ENCODE measurements at regions not wholly inside any gene's neighbourhood (a gene's known extent, or its start where the extent isn't known, plus 50 kb on each side); places are given as distances from the start of the nearest gene placed in this dataset.
A peak's percentile ranks its signal among the peaks of the same experiment; 100 is the strongest.
"Not testable (repeated sequence)": the region's sequence is repeated elsewhere in the genome, so short reads cannot be mapped to it uniquely, and the experiment has no call there.

DNA sequence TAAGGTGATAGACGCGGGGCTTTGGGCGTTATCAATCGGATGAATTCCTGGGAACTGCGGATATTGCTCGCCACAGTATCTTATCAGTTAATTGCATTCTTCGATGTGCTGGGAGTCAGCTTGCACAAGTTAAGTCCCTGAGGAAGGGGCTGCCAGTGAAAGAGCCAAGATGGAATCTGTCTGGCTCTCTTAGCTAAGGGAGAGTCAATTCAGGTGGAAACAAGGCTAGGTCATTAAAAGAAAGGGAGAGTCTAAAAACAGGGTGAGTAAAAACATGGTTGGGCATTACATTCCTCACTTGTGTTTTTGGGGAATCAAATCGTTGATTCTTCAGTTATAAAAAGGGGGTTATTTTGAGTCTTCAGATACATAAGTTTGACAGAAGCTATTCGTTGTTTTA, 196.2 kb downstream of the OTOP1 start:
- DNase-seq (ENCODE audit: low read depth in 4 of 4, low spot score in 1 of 4) = not testable (repeated sequence)

DNA sequence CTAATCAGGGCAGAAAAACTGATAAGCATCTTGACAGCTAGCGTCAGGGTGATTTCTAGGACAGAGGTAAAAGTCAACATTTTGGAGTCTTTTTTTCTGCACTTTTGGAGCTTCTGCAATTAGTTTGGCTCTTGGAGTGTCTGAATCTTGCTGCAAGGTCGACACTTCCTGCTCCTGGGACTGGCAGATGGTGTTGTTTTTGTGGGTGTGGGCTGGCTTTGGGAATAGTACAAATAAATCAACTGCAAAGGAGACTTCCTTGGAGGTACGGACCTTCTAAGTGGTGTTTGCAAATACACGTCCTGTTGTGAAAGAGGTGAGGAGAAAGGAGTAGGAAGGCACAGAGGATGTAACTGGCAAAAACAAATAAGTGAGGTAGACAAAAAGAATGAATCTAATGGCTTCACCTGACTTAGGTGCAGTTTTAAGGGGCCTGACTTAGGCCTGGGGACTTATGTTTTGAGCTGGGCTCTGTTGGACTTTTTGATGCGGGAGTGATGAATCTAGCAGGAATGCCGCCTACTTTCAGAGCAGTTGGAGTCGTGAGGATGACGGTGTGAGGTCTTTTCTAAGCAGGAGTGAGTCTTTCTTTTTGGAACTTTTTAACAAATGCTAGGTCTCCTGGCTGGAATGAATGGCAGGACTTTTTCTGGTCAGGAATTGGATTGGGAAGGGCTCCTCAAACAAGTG, 195.1 kb downstream of the OTOP1 start:
- not testable (repeated sequence) for DNase-seq (ENCODE audit: low read depth in 4 of 4, low spot score in 1 of 4)

DNA sequence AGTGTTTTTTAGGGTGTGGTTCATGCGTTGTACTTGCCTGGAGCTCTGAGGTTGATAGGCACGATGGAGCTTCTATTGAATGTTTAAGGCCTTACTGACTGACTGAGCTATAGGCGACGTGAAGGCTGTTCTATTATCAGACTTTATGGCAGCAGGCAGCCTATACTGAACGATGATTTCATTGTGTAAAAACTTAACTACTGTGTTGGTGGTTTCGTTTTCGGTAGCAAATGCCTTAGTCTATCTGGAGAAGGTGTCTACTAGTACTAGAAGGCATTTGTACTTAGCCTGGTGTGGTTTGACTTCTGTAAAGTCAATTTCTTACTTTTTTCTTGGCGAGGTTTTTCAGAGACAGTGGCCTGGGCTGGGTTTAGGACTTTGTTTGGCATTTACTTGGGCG, 194.4 kb downstream of the OTOP1 start:
- not testable (repeated sequence) for DNase-seq (ENCODE audit: low read depth in 4 of 4, low spot score in 1 of 4)

DNA sequence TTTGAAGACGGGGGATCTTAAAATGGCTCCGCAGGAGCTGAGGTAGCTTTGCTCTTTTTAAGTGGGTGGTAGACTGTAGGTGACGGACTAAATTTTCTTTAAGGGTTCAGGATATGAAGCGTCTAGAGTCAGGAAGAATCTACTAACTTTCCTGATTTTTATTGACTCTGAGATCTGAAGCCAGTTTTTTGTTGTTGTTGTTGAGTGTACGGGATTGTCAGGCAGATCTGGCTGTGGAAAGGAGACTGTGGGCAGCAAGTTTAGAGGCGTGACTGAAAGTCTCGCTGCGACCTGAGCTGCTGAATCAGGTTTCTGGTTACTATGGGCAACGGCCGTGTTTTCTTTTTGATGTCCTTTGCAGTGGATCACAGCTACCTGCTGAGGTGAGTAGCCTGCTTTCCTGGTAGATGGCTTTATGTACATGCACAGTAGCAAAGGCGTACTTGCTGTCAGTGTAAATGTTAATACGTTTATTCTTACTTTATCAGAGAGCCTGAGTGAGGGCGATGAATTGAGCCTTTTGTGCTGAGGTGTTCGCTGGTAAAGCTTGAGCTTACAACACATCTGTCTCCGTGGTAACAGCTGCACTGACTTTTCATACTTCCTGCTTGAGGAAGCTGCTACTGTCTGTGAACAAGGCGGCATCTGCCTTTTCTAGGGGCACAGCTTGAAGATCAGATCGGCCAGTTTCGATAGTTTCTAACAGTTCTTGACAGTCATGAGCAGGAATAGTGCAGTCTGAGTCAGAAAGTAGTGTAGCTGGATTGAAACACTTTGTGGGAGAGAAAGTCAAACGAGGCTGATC, 193.7 kb downstream of the OTOP1 start:
- not testable (repeated sequence) for DNase-seq (ENCODE audit: low read depth in 4 of 4, low spot score in 1 of 4)

DNA sequence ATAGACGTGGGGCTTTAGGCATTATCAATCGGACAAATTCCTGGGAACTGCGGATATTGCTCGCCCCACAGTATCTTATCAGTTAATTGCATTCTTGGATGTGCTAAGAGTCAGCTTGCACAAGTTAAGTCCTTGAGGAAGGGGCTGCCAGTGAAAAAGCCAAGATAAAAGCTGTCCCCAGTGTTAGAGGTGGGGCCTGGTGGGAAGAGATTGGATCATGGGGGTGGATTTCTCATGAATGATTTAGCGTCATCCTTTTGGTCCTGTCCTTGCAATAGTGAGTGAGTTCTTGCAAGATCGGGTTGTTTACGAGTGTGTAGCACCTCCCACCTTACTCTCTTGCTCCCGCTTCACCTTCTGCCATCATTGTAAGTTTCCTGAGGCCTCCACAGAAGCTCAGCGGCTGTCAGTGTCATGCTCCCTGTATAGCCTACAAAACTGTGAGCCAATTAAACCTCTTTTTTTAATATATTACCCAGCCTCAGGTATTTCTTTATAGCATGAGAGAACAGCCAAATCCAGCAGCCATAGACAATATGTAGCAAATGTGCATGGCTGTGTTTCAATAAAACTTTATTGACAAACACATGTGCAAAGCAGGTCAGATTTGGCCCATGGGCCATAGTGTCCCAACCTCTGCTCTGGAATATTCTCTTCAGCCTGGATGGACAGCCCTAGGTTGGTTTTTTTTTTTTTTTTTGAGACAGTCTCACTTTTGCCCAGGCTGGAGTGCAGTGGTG, 189.2 kb downstream of the OTOP1 start:
- not testable (repeated sequence) for DNase-seq (ENCODE audit: low read depth in 4 of 4, low spot score in 1 of 4)

DNA sequence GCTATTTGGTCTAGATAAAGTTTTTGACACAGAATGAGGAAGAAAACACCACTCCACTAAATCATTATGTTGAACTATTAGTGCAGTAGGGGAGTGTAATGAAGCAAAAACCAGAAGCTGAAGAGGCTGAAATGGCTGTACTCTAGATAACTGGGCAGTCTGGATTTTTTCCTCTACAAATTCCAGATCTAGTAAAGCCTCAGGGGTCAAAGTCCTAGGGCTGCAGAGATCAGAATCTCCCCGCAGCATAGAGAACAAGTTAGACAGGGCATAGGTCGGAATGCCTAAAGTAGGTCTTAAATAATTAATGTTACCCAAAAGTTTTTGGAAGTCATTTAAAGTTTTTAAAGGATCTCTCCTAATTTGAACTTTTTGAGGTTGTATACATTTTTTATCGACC, 180.9 kb downstream of the OTOP1 start:
- DNase-seq (ENCODE audit: low read depth in 4 of 4, low spot score in 1 of 4) = not testable (repeated sequence)

DNA sequence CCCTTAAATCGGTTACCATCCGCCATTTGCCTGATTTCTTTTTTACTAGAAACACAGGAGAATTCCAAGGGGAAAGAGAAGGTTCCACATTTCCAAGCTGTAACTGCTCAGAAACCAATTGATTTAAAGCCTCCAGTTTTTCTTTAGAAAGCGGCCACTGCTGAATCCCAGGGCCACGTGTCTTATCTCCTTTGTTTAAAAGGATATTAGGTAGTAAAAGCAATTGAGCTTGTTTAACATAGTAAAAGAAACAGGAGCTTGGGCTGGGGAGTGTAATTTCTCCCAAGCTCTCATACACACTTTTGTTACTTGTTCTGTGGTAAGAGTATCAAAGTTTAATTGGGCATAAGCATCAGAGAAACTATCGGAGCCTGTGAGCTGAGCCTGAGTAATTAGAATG, 180.0 kb downstream of the OTOP1 start:
- DNase-seq (ENCODE audit: low read depth in 4 of 4, low spot score in 1 of 4) = not testable (repeated sequence)

DNA sequence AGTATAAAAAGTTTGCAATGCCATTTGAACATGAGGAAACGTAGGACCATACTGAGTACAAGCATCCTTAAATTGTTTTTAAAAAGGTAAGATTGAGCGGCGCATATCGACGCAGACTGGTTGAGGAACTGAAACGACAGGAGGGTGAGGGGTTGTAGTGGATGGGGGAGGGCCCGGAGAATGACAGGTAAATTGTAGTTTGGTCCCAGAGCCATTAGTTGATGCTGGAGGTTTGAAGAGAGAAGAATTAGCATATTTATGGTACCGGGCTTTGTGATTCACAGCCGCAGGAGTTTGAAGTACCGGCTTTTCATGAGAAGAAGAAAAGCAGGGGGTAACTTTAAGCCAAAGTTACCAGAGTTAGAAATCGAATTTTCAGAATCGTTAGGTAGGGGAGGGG, 179.5 kb downstream of the OTOP1 start:
- DNase-seq (ENCODE audit: low read depth in 4 of 4, low spot score in 1 of 4) = not testable (repeated sequence)

DNA sequence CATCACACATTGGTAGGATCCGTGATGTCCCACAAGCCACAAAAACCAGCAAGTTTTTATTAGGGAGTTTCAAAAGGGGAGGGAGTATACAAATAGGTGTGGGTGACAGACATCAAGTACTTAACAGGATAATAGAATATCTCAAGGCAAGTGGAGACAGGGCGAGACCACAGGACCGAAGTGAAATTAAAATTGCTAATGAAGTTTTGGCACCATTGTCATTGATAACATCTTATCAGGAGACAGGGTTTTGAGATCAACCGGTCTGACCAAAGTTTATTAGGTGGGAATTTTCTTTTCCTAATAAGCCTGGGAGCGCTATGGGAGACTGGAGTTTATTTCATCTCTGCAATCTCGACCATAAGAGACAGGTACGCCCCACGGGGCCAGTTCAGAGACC, 178.5 kb downstream of the OTOP1 start:
- DNase-seq (ENCODE audit: low read depth in 4 of 4, low spot score in 1 of 4) = not testable (repeated sequence)

DNA sequence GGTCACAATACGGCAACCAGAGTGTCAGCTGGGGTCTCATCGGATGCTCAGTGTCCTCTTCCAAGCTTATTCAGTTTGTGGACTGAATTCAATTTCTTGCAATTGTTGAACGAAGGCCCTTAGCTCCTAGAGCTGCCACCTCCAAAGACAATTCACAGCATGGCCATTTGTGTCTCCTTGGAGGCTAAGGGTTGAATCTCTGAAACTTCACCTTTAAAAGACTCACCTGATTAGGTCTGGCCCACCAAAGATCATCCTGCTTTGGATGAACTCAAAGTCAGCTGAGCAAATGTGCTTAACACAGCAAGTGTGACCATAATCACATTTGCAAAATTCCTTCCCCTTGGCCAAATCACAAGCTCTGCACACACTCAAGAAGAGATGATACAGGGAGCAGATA, 175.9 kb downstream of the OTOP1 start:
- DNase-seq (ENCODE audit: low read depth in 4 of 4, low spot score in 1 of 4) = not testable (repeated sequence)

DNA sequence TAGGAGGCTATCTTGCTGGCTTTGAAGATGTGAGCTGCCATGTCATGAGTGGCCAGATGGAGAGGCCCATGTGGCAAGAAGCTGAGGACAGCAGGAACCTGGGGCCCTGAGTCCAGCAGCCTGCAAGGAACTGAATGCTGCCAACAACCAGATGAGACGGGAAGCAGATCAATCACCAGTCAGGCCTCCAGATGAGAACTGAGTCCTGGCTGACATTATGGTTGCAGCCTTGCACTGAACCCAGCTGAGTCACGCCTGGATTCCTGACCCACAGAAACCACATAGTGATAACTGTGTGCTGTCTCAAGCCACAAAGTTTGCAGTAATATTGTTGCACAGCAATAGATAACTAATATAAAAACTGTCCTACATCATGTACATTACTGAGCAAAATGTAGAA, 173.8 kb downstream of the OTOP1 start:
- not testable (repeated sequence) for DNase-seq (ENCODE audit: low read depth in 4 of 4, low spot score in 1 of 4)

DNA sequence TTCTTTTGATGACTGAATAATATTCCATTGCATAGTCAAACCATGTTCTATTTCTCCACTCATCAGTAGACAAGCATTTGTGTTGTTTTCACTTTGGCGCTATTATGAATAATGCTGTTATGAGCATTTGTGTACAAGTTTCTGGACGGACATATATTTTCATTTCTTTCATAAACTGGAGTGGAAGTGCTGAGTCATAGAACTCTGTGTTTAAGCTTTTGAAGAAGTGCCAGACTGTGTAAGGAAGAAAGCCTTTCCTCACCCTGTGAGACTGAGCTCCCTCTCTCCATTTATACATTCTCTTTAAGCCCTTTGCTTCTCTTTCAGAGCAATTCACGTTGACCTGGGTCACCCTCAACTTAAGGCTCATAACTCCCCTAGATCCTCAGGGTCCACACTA, 169.5 kb downstream of the OTOP1 start:
- DNase-seq (ENCODE audit: low read depth in 4 of 4, low spot score in 1 of 4) = not testable (repeated sequence)

DNA sequence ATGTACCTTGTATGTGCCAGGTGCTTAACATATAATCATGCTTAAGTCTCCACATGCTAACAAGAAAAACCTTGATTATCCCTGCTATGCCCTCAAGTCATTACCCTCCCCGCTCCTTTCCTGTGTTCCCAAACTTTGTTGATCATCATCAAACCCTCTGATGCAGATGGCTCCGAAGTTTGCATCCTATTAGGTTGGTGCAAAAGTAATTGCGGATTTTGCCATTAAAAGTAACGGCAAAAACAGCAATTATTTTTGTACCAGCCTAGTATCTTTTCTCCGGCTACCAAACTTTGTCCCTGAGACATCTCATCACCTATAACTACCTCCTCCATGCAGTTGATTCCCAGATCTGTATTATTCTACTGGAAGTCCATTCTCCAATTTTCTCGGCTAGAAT, 142.6 kb downstream of the OTOP1 start:
- not testable (repeated sequence) for DNase-seq (ENCODE audit: low read depth in 4 of 4, low spot score in 1 of 4)

DNA sequence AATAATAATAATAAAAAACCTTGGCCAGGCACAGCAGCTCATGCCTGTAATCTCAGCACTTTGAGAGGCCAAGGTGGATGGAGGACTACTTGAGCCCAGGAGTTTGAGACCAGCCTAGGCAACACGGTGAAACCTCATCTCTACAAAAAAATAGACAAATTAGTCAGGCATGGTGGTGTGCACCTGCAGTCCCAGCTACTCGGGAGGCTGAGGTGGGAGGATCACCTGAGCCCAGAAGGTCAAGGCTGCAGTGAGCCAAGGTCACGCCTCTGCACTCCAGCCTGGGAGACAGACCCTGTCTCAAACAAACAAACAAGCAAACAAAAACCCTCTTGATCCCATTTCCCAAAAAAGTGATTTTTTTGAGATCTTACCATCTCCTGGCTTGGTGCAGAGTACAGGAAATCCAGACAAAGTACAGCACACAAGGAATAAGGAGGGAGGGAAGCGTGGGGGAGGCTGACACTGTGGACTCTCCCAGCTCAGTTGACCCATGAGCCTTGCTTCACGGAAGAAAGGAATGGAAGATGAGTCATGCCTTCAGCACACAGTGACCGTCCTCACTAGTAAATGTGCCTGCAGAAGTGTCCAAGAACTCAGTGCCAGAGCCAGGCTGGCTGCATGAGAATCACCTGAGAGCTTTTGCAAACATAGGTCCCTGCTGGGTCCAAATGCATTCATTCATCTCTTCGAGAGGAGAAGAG, 136.9 kb downstream of the OTOP1 start:
- DNase-seq (ENCODE audit: low read depth in 4 of 4, low spot score in 1 of 4) = not testable (repeated sequence)

DNA sequence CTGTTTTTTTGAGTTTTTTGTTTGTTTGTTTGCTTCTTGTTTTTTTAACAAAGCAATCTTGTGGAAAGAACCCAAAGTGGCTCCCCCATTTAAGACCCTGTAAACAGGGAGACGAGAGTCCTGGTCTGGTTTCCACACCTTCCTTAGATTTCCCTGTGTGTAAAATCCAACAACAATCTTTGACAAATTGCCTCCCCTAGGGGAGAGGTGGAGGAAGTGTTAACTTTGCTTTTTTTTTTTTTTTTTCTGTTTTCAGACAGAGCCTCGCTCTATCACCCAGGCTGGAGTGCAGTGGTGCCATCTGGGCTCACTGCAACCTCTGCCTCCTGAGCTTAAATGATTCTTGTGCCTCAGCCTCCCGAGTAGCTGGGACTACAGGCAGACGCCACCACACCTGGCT, 136.0 kb downstream of the OTOP1 start:
- DNase-seq (ENCODE audit: low read depth in 4 of 4, low spot score in 1 of 4) = not testable (repeated sequence)

DNA sequence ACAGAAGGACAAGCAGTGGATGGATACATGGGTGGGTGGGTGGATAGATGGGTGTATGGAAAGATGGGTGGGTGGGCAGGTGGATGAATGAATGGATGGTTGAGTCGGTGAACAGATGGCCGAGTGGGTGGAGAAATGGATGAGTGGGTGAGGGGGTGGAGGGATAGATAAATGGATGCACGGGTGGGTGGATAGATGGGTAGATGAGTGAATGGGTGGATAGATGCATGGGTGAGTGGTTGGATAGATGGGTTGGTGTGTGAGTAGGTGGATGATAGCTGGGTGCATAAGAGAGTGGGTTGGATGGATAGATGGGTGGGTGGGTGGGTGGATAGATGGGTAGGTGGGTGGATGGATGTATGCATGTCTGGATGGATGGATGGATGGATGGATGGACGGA, 134.6 kb downstream of the OTOP1 start:
- not testable (repeated sequence) for DNase-seq (ENCODE audit: low read depth in 4 of 4, low spot score in 1 of 4)

DNA sequence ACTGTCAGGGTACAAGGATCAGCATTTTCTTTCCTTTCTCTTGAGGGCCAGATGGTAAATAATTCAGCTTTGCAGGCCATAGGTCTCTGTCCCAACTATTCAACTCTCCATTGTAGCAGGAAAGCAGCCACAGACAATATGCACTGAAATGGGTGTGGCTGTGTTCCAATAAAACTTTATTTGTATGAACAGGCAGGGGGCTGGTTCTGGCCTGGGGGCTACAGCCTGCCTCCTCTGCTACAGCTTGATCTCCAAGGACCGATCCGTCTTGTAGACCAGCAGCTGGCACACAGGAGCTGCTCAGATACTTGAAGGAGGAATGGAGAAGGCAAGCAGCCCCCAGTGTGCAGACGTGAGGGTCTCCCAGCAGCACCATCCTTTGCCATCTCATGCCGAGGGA, 127.1 kb downstream of the OTOP1 start:
- DNase-seq (ENCODE audit: low read depth in 4 of 4, low spot score in 1 of 4) = not testable (repeated sequence)

DNA sequence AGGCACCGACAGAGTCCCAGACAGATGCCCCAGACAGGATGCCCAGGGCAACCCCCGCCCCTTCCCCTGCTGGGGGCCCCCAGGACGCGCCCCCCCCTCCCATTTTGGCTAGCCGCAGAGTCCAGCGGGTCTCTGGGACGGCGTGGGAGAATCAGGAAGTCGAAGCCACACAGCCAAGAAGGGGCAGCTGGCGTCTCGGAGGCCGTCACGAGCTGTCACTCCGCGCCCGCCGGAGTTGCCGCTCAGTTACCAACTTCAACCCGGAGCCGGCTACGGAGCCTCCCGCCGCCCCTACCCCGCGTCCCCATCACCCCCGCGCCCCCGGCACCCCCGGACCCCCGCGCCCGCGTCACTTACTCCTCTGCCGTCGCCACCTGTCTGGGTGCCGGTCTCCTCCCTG, 119.8 kb downstream of the OTOP1 start:
- DNase-seq (ENCODE audit: low read depth in 4 of 4, low spot score in 1 of 4) = not testable (repeated sequence)

DNA sequence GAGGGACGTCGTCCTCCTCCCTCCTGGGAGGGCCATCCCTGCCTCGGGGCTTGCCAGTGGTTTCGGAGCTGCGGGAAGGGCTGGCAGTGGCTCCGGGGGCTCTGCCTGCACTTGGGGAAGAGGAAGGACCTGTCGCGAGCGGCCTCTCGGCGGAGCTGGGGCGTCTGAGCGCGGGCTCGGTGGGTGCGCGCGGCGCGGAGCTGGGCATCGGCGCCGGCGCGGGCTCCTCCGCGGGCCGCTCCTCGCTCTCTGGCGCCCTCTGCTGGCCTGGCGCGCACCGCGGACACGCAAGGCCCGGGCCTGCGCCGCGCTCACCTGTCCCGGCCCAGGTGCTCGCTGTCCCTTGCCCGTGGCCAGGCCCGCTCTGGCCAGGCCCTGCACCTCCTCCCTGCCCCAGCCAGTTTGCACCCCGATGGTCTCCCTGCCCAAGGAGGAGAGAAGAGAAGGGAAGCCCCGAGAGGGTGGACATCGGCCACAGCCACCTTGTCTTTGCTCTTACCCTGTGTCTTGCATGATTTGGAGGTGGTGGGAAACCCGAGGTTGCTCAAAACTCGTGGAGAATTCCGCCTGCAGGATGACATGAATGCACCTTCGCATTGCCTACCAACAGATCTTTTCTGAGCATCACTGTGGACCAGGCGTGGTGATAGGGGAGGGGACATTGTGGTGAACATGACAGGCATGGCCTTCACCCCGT, 119.2 kb downstream of the OTOP1 start:
- DNase-seq (ENCODE audit: low read depth in 4 of 4, low spot score in 1 of 4) = peak; percentile 53 to 67 (median 62)

DNA sequence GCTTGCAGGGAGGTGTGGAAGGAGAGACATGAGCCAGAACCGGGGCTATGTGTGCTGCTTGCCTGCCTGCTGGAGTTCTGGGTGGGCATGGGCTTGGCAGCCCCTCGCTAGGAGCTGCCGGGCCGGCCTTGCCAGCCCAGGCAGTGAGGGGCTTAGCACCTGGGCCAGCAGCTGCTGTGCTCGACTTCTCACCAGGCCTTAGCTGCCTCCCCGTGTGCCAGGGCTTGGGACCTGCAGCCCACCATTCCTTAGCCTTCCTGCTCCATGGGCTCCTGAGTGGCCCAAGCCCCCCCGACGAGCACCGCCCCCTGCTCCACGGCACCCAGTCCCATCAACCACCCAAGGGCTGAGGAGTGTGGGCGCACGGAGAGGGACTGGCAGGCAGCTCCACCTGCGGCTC, 111.3 kb downstream of the OTOP1 start:
- DNase-seq (ENCODE audit: low read depth in 4 of 4, low spot score in 1 of 4) = not testable (repeated sequence)
